IMR-90 (cell line): ENCODE measurements at regions not wholly inside any gene's neighbourhood (a gene's known extent, or its start where the extent isn't known, plus 50 kb on each side); places are given as distances from the start of the nearest gene placed in this dataset.

Experiments used
- ATAC-seq: fragments of 200-7000 bp; cut with Tn5 transposase; 2 replicates; pipeline ENCODE4 v1.9.1; 2020; ENCODE audit warnings: low read depth, mild to moderate bottlenecking, moderate library complexity
- BruUV-seq: library from RNA; stranded (reverse); fragments of 400-500 nt; replicated peaks from 2 replicates; lab custom pipeline; 2021; lab: Mats Ljungman, UMichigan
- CTCF ChIA-PET: fragments of 300-600 bp; formaldehyde crosslinking; extraction: SDS; loops from one replicate; lab custom pipeline; 2021; ENCODE audit warnings: antibody characterized with exemption; lab: Yijun Ruan, JAX
- POLR2A ChIA-PET: fragments of 300-600 bp; sonication (Branson Sonifier 250); formaldehyde crosslinking; loops from one replicate; lab custom pipeline; 2022; ENCODE audit warnings: antibody characterized with exemption; ENCODE audit not compliant: unreplicated experiment; lab: Charles Lee
- DNase-seq: peaks from one replicate; pipeline ENCODE4 v3.0.0; 2013
- H2AFZ ChIP-seq: replicated peaks from 2 replicates; pipeline ENCODE3; 2013; ENCODE audit warnings: low read length, mild to moderate bottlenecking; ENCODE audit not compliant: poor library complexity
- H2AK5ac ChIP-seq: 2 replicates; pipeline ENCODE4 v1.6.1; 2013; ENCODE audit warnings: low read depth, low read length, inconsistent platforms
- H2AK9ac ChIP-seq: replicated peaks from 2 replicates; pipeline ENCODE3; 2013; ENCODE audit warnings: mild to moderate bottlenecking, low read depth, low read length, moderate library complexity; ENCODE audit not compliant: poor library complexity
- H2BK120ac ChIP-seq: 2 replicates; pipeline ENCODE4 v1.6.1; 2013; ENCODE audit warnings: low read depth, low read length, inconsistent platforms
- H2BK15ac ChIP-seq: 3 replicates; pipeline ENCODE4 v1.6.1; 2013; ENCODE audit warnings: low read depth, low read length, inconsistent platforms
- H2BK20ac ChIP-seq: 2 replicates; pipeline ENCODE4 v1.6.1; 2013; ENCODE audit warnings: low read depth, mild to moderate bottlenecking, inconsistent platforms, low read length, moderate library complexity
- H2BK5ac ChIP-seq: 2 replicates; pipeline ENCODE4 v1.6.1; 2013; ENCODE audit warnings: mild to moderate bottlenecking, low read depth, low read length, inconsistent platforms; ENCODE audit not compliant: poor library complexity, severe bottlenecking
- H3K14ac ChIP-seq: replicated peaks from 2 replicates; pipeline ENCODE4 v1.6.1; 2013; ENCODE audit warnings: low read depth, low read length, inconsistent platforms
- H3K18ac ChIP-seq: 2 replicates; pipeline ENCODE4 v1.6.1; 2013; ENCODE audit warnings: low read depth, low read length, control low read depth
- H3K23ac ChIP-seq: 2 replicates; pipeline ENCODE4 v1.6.1; 2013; ENCODE audit warnings: low read depth, low read length, inconsistent platforms
- H3K27ac ChIP-seq: 2 replicates; pipeline ENCODE4 v1.5.1; 2013; ENCODE audit warnings: mild to moderate bottlenecking, control low read depth, low read length; ENCODE audit not compliant: insufficient read depth
- H3K27me3 ChIP-seq: 2 replicates; pipeline ENCODE4 v1.6.1; 2013; ENCODE audit warnings: low read length; ENCODE audit not compliant: control insufficient read depth, insufficient read depth
- H3K36me3 ChIP-seq: 2 replicates; pipeline ENCODE4 v1.6.1; 2013; ENCODE audit warnings: low read length, mixed read lengths; ENCODE audit not compliant: control insufficient read depth, insufficient read depth
- H3K4ac ChIP-seq: 2 replicates; pipeline ENCODE4 v1.6.1; 2013; ENCODE audit warnings: low read depth, low read length, inconsistent platforms
- H3K4me1 ChIP-seq: 2 replicates; pipeline ENCODE4 v1.6.1; 2013; ENCODE audit warnings: low read length, mixed read lengths; ENCODE audit not compliant: control insufficient read depth, insufficient read depth
- H3K4me2 ChIP-seq: 2 replicates; pipeline ENCODE4 v1.6.1; 2013; ENCODE audit warnings: low read depth, mild to moderate bottlenecking, control low read depth, low read length, moderate library complexity
- H3K4me3 ChIP-seq: 2 replicates; pipeline ENCODE4 v1.5.1; 2013; ENCODE audit warnings: low read depth, mild to moderate bottlenecking, control low read depth, low read length, moderate library complexity; ENCODE audit not compliant: insufficient read depth
- H3K56ac ChIP-seq: 2 replicates; pipeline ENCODE4 v1.6.1; 2013; ENCODE audit warnings: low read length, inconsistent platforms; ENCODE audit not compliant: insufficient read depth; ENCODE audit errors: extremely low read depth
- H3K79me1 ChIP-seq, 2 experiments: 2 replicates each; pipeline ENCODE4 v1.6.1; 2013; ENCODE audit warnings: low read length in 2 of 2, inconsistent platforms in 1 of 2, low read depth in 1 of 2
- H3K9ac ChIP-seq: 2 replicates; pipeline ENCODE4 v1.6.1; 2013; ENCODE audit warnings: low read depth, low read length, control low read depth
- H3K9me1 ChIP-seq: 2 replicates; pipeline ENCODE4 v1.6.1; 2013; ENCODE audit warnings: low read length, inconsistent platforms; ENCODE audit not compliant: insufficient read depth
- H3K9me3 ChIP-seq: 2 replicates; pipeline ENCODE4 v1.6.1; 2013; ENCODE audit warnings: low read length; ENCODE audit not compliant: control insufficient read depth, insufficient read depth
- H4K20me1 ChIP-seq: 2 replicates; pipeline ENCODE4 v1.6.1; 2013; ENCODE audit warnings: low read length, inconsistent platforms; ENCODE audit not compliant: insufficient read depth
- H4K5ac ChIP-seq: 2 replicates; pipeline ENCODE4 v1.6.1; 2013; ENCODE audit warnings: mild to moderate bottlenecking, low read depth, low read length, control low read depth
- H4K8ac ChIP-seq, 2 experiments: 2 replicates each; pipeline ENCODE4 v1.6.1; 2013; ENCODE audit warnings: low read depth in 2 of 2, low read length in 2 of 2, control low read depth in 1 of 2, inconsistent platforms in 1 of 2
- H4K91ac ChIP-seq: 2 replicates; pipeline ENCODE4 v1.6.1; 2013; ENCODE audit warnings: low read depth, low read length, inconsistent platforms; ENCODE audit not compliant: insufficient read depth
- BHLHE40 ChIP-seq: fragments of 150-350 bp; IDR thresholded peaks from 2 replicates; pipeline ENCODE4 v1.6.1; 2016; ENCODE audit warnings: mild to moderate bottlenecking, low read depth, low read length
- CEBPB ChIP-seq: IDR thresholded peaks from 2 replicates; pipeline ENCODE4 v1.6.1; 2012; ENCODE audit warnings: low read depth, low read length, improper control_type of control experiment
- CHD1 ChIP-seq: IDR thresholded peaks from 2 replicates; pipeline ENCODE4 v1.6.1; 2012; ENCODE audit warnings: low read depth, low read length, improper control_type of control experiment
- FOS ChIP-seq: fragments of 150-350 bp; IDR thresholded peaks from 2 replicates; pipeline ENCODE4 v1.6.1; 2016; ENCODE audit warnings: low read depth, low read length
- MAZ ChIP-seq: IDR thresholded peaks from 2 replicates; pipeline ENCODE4 v1.6.1; 2012; ENCODE audit warnings: low read depth, mild to moderate bottlenecking, low read length, improper control_type of control experiment, moderate library complexity, borderline replicate concordance
- NFE2L2 ChIP-seq: fragments of 150-350 bp; IDR thresholded peaks from 2 replicates; pipeline ENCODE4 v1.6.1; 2016; ENCODE audit warnings: low read depth, mild to moderate bottlenecking, low read length
- POLR2A ChIP-seq: IDR thresholded peaks from 2 replicates; pipeline ENCODE4 v1.6.1; 2012; ENCODE audit warnings: mild to moderate bottlenecking, low read depth, low read length
- RAD21 ChIP-seq: IDR thresholded peaks from 2 replicates; pipeline ENCODE4 v1.6.1; 2012; ENCODE audit warnings: low read length, improper control_type of control experiment
- RCOR1 ChIP-seq: IDR thresholded peaks from 2 replicates; pipeline ENCODE4 v1.6.1; 2012; ENCODE audit warnings: mild to moderate bottlenecking, low read length, improper control_type of control experiment; ENCODE audit not compliant: insufficient replicate concordance
- RFX5 ChIP-seq: IDR thresholded peaks from 2 replicates; pipeline ENCODE4 v1.8.0; 2012; ENCODE audit warnings: low read depth, mild to moderate bottlenecking, low read length, moderate library complexity
- WGBS, 2 experiments: methylation state at CpG; one replicate each; pipeline versions ENCODE4 v1.1.5 to v1.1.7; 2013; ENCODE audit warnings: missing lambda C conversion rate in 2 of 2; ENCODE audit not compliant: insufficient read length in 1 of 2; ENCODE audit errors: extremely low coverage in 2 of 2; 5-methylcytosine and 5-hydroxymethylcytosine counted together
- dilution Hi-C: fragments of 300-500 bp; cut with HindIII; formaldehyde crosslinking; loops from one replicate; pipeline ENCODE4 v1.14.3; 2018; ENCODE audit warnings: low sequenced_read_pairs; ENCODE audit not compliant: unreplicated experiment
- in situ Hi-C: fragments of 300-500 bp; cut with MboI; formaldehyde crosslinking; loops from 3 replicates; pipeline ENCODE4 v1.14.3; 2019; ENCODE audit warnings: low sequenced_read_pairs, inconsistent platforms, mixed read lengths
- intact Hi-C: fragments of 100-400 bp; cut with micrococcal nuclease; formaldehyde crosslinking; loops from 2 replicates; pipeline ENCODE4 v1.10.0; 2022
- TF ChIP-seq, protein P1 (sequence below): fragments of 150-350 bp; IDR thresholded peaks from 2 replicates; pipeline ENCODE4 v1.6.1; 2016; ENCODE audit warnings: low read depth, mild to moderate bottlenecking, low read length, moderate library complexity, borderline replicate concordance
- TF ChIP-seq, protein P2 (sequence below): fragments of 150-350 bp; IDR thresholded peaks from 2 replicates; pipeline ENCODE4 v1.6.1; 2017; ENCODE audit warnings: mild to moderate bottlenecking, antibody characterized with exemption, low read length, low read depth

DNA sequence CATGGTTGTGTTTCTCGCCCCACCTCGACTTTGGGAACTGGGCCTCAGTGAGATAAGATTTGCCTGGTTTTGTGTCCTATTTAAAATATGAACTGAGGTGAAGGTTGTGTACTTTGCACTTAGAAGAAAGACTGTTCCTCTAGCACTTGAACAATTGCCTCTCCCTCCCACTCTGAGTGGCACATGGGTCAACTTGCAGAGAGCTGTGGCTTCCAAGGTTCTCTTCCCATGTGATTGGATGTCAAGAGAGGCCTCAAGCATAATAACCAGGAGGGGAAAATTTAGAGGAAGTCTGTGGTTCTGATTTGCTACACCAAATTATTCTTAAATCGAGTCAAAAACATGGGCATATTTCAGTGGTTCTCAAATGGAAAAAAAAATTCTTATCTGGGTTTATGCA, 329.2 kb downstream of the HS3ST3B1 start:
- H3K9ac ChIP-seq = no peak overlapping the region
- H2BK5ac ChIP-seq = no peak overlapping the region
- H3K4me2 ChIP-seq = no peak overlapping the region
- no peaks in the 10 kb centered on the region for H3K36me3 ChIP-seq
- no peaks in the 10 kb centered on the region for H3K9me3 ChIP-seq
- dilution Hi-C loops = no loop called here
- WGBS, 2 experiments = no CpG with 5 or more reads among the region's 3 CpGs
- H2AK5ac ChIP-seq = no peak overlapping the region
- H3K4me1 ChIP-seq = no peaks in the 10 kb centered on the region
- ChIA-PET POLR2A (no interaction called here), CTCF (interaction anchor here (1.0 kb wide), 1 partner anchor 26 kb away, joined by 3 read pairs; no protein-coding TSS in a partner anchor)
- H4K91ac ChIP-seq = no peak overlapping the region
- no peak overlapping the region for H3K18ac ChIP-seq
- H2BK120ac ChIP-seq = no peak overlapping the region
- H3K4me3 ChIP-seq = no peak overlapping the region
- no peaks in the 10 kb centered on the region for H4K20me1 ChIP-seq
- intact Hi-C loops = no loop called here
- no peak overlapping the region for H4K5ac ChIP-seq
- no peak overlapping the region for H3K23ac ChIP-seq
- H2AK9ac ChIP-seq = no peak overlapping the region
- no peak overlapping the region for H2BK20ac ChIP-seq
- no peak for DNase-seq
- no peak overlapping the region for H2AFZ ChIP-seq
- H3K27ac ChIP-seq = no peak overlapping the region
- H3K4ac ChIP-seq = no peak overlapping the region
- no TSS peak for BruUV-seq
- no peak overlapping the region for H2BK15ac ChIP-seq
- no peak for ATAC-seq
- no peak overlapping the region for H3K14ac ChIP-seq
- H4K8ac ChIP-seq = no peak overlapping the region
- TF ChIP-seq RAD21 (no peak), POLR2A (no peak), RFX5 (no peak), CHD1 (no peak), NFE2L2 (no peak), CEBPB (no peak), RCOR1 (no peak), BHLHE40 (no peak), MAZ (no peak), FOS (no peak)
- TF ChIP-seq, protein P1, sequence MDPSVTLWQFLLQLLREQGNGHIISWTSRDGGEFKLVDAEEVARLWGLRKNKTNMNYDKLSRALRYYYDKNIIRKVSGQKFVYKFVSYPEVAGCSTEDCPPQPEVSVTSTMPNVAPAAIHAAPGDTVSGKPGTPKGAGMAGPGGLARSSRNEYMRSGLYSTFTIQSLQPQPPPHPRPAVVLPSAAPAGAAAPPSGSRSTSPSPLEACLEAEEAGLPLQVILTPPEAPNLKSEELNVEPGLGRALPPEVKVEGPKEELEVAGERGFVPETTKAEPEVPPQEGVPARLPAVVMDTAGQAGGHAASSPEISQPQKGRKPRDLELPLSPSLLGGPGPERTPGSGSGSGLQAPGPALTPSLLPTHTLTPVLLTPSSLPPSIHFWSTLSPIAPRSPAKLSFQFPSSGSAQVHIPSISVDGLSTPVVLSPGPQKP = no peak
- TF ChIP-seq, protein P2, sequence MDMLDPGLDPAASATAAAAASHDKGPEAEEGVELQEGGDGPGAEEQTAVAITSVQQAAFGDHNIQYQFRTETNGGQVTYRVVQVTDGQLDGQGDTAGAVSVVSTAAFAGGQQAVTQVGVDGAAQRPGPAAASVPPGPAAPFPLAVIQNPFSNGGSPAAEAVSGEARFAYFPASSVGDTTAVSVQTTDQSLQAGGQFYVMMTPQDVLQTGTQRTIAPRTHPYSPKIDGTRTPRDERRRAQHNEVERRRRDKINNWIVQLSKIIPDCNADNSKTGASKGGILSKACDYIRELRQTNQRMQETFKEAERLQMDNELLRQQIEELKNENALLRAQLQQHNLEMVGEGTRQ = no peak
- no peaks in the 10 kb centered on the region for H3K79me1 ChIP-seq
- H3K9me1 ChIP-seq = no peaks in the 10 kb centered on the region
- no peaks in the 10 kb centered on the region; the same call in none of the 2 replicates for H3K27me3 ChIP-seq
- in situ Hi-C loops = no loop called here
- H3K56ac ChIP-seq = no peak overlapping the region
